PC-9 (cell line): ENCODE measurements at regions not wholly inside any gene's neighbourhood (a gene's known extent, or its start where the extent isn't known, plus 50 kb on each side); places are given as distances from the start of the nearest gene placed in this dataset.

Experiments
- EZH2 ChIP-seq: fragments of 200-600 bp; sonication (generic); IDR thresholded peaks from 2 replicates; pipeline ENCODE4 v1.8.0; 2017; ENCODE audit warnings: antibody characterized with exemption, low read depth
- TF ChIP-seq, protein P1 (sequence below): fragments of 200-600 bp; sonication (generic); conservative IDR thresholded peaks from 2 replicates; pipeline ENCODE4 v1.6.1; 2017; ENCODE audit warnings: mixed run types, antibody characterized with exemption, mild to moderate bottlenecking, moderate library complexity

DNA sequence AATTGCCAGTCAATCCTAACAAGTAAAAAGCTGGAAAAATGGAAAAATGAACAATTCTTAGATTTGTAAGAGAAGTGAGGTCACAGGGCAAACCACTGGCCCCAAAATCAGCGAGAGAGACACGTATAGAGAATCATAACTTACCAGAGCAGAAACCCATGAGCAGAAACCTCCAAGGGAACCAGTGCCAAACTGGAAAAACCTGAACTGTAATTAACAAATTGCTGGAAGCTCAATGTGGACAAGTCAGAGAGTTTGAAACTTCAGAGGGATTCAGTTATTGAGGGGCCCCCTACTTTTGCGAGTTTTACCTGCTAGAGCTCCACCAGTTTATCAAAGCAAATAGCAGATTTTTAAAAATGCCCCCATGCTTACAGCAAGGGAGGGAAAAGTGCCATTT is 119.0 kb downstream of the C7orf25 start:
- TF ChIP-seq, protein P1, sequence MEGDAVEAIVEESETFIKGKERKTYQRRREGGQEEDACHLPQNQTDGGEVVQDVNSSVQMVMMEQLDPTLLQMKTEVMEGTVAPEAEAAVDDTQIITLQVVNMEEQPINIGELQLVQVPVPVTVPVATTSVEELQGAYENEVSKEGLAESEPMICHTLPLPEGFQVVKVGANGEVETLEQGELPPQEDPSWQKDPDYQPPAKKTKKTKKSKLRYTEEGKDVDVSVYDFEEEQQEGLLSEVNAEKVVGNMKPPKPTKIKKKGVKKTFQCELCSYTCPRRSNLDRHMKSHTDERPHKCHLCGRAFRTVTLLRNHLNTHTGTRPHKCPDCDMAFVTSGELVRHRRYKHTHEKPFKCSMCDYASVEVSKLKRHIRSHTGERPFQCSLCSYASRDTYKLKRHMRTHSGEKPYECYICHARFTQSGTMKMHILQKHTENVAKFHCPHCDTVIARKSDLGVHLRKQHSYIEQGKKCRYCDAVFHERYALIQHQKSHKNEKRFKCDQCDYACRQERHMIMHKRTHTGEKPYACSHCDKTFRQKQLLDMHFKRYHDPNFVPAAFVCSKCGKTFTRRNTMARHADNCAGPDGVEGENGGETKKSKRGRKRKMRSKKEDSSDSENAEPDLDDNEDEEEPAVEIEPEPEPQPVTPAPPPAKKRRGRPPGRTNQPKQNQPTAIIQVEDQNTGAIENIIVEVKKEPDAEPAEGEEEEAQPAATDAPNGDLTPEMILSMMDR, result no peak
- no peak for TF ChIP-seq EZH2
